Smooth muscle cell (in vitro differentiated cells): ENCODE measurements at regions not wholly inside any gene's neighbourhood (a gene's known extent, or its start where the extent isn't known, plus 50 kb on each side); places are given as distances from the start of the nearest gene placed in this dataset.

Source experiments
- DNase-seq: peaks from one replicate; lab custom pipeline; 2025; ENCODE audit not compliant: unreplicated experiment; lab: John Stamatoyannopoulos, UW
- H2AFZ ChIP-seq: fragments of 200-600 bp; sonication (generic); 2 replicates; pipeline ENCODE4 v1.6.0; 2016; ENCODE audit warnings: antibody characterized with exemption, low read depth, mild to moderate bottlenecking
- H3F3A ChIP-seq: fragments of 200-600 bp; sonication (generic); 2 replicates; pipeline ENCODE4 v1.6.0; 2017; ENCODE audit warnings: antibody characterized with exemption, low read depth
- H3K27ac ChIP-seq: fragments of 200-600 bp; sonication (generic); 2 replicates; pipeline ENCODE4 v1.5.1; 2016; ENCODE audit warnings: low read depth, mild to moderate bottlenecking
- H3K27me3 ChIP-seq: fragments of 200-600 bp; sonication (generic); 2 replicates; pipeline ENCODE4 v1.6.1; 2016; ENCODE audit warnings: low read depth, mild to moderate bottlenecking
- H3K36me3 ChIP-seq: fragments of 200-600 bp; sonication (generic); 2 replicates; pipeline ENCODE4 v1.5.1; 2016; ENCODE audit warnings: low read depth
- H3K4me1 ChIP-seq: fragments of 200-600 bp; sonication (generic); 2 replicates; pipeline ENCODE4 v1.5.1; 2016; ENCODE audit warnings: low read depth
- H3K4me2 ChIP-seq: fragments of 200-600 bp; sonication (generic); 2 replicates; pipeline ENCODE4 v1.6.0; 2016; ENCODE audit warnings: mild to moderate bottlenecking
- H3K4me3 ChIP-seq: fragments of 200-600 bp; sonication (generic); 2 replicates; pipeline ENCODE4 v1.5.1; 2016; ENCODE audit warnings: mild to moderate bottlenecking
- H3K79me2 ChIP-seq: fragments of 200-600 bp; sonication (generic); 2 replicates; pipeline ENCODE4 v1.6.0; 2016; ENCODE audit warnings: low read depth, mild to moderate bottlenecking
- H3K9ac ChIP-seq: fragments of 200-600 bp; sonication (generic); 2 replicates; pipeline ENCODE4 v1.6.0; 2016; ENCODE audit warnings: low read depth
- H3K9me3 ChIP-seq: fragments of 200-600 bp; sonication (generic); replicated peaks from 2 replicates; pipeline ENCODE4 v1.5.1; 2016; ENCODE audit warnings: low read depth
- H4K20me1 ChIP-seq: fragments of 200-600 bp; sonication (generic); 2 replicates; pipeline ENCODE4 v1.6.0; 2016; ENCODE audit warnings: low read depth
- CTCF ChIP-seq: fragments of 200-600 bp; sonication (generic); IDR thresholded peaks from 2 replicates; pipeline ENCODE4 v1.5.1; 2017; ENCODE audit warnings: borderline replicate concordance, mild to moderate bottlenecking, antibody characterized with exemption; ENCODE audit not compliant: insufficient read depth, poor library complexity, severe bottlenecking
- WGBS: methylation state at CpG from one replicate; pipeline ENCODE4 v1.1.7; 2016; ENCODE audit warnings: low lambda C conversion rate; 5-methylcytosine and 5-hydroxymethylcytosine counted together

- 29% methylated on average over 4 of the region's 4 CpGs for WGBS
- no peaks in the 10 kb centered on the region for H3K79me2 ChIP-seq
- no peaks in the 10 kb centered on the region for H4K20me1 ChIP-seq
- H3K36me3 ChIP-seq: no peaks in the 10 kb centered on the region
- TF ChIP-seq CTCF: no peak
- H2AFZ ChIP-seq: no peak overlapping the region
- no peaks in the 10 kb centered on the region for H3K27me3 ChIP-seq
- peaks cover 8% of the 10 kb centered on the region for H3F3A ChIP-seq
- H3K4me2 ChIP-seq: peak overlapping the region; percentile 31
- no peak overlapping the region for H3K9ac ChIP-seq
- no peak overlapping the region for H3K27ac ChIP-seq
- H3K9me3 ChIP-seq: no peaks in the 10 kb centered on the region
- DNase-seq: no peak
- H3K4me1 ChIP-seq: peaks cover 13% of the 10 kb centered on the region
- H3K4me3 ChIP-seq: no peak overlapping the region
Observed at GRCh38 chr1:56396581-56396980, 182.8 kb downstream of the PLPP3 start.

- peaks cover 8% of the 10 kb centered on the region for H3F3A ChIP-seq
- no peak overlapping the region for H3K9ac ChIP-seq
- peaks cover 13% of the 10 kb centered on the region for H3K4me1 ChIP-seq
- no peak overlapping the region for H3K4me3 ChIP-seq
- no peaks in the 10 kb centered on the region for H3K79me2 ChIP-seq
- no peak overlapping the region for H3K27ac ChIP-seq
- no peaks in the 10 kb centered on the region for H3K36me3 ChIP-seq
- no peak for TF ChIP-seq CTCF
- no peaks in the 10 kb centered on the region for H3K9me3 ChIP-seq
- WGBS: 94% methylated on average over 2 of the region's 2 CpGs
- DNase-seq: no peak
- H3K27me3 ChIP-seq: no peaks in the 10 kb centered on the region
- H4K20me1 ChIP-seq: no peaks in the 10 kb centered on the region
- no peak overlapping the region for H2AFZ ChIP-seq
- H3K4me2 ChIP-seq: no peak overlapping the region
Observed at GRCh38 chr1:56395776-56396175, 183.6 kb downstream of the PLPP3 start.

GRCh38 chr1:56394298-56394697 lies 185.1 kb downstream of the PLPP3 start:
- Histone ChIP-seq H3K4me1 (peaks cover 13% of the 10 kb centered on the region), H3K4me3 (no peak overlapping the region), H3K79me2 (no peaks in the 10 kb centered on the region), H3K27ac (no peak overlapping the region), H3K27me3 (no peaks in the 10 kb centered on the region), H3K9me3 (no peaks in the 10 kb centered on the region), H3F3A (peaks cover 8% of the 10 kb centered on the region), H3K4me2 (no peak overlapping the region), H3K9ac (no peak overlapping the region), H2AFZ (no peak overlapping the region), H3K36me3 (no peaks in the 10 kb centered on the region), H4K20me1 (no peaks in the 10 kb centered on the region)
- WGBS: 86% methylated on average over 6 of the region's 6 CpGs
- DNase-seq: no peak
- no peak for TF ChIP-seq CTCF

GRCh38 chr1:56390934-56391731 lies 188.2 kb downstream of the PLPP3 start:
- Histone ChIP-seq H4K20me1 (no peaks in the 10 kb centered on the region), H3K9ac (no peak overlapping the region), H3K4me3 (no peak overlapping the region), H3F3A (no peaks in the 10 kb centered on the region), H3K27ac (no peak overlapping the region), H3K4me1 (peaks cover under 1% of the 10 kb centered on the region), H3K79me2 (no peaks in the 10 kb centered on the region), H3K9me3 (no peaks in the 10 kb centered on the region), H3K27me3 (no peaks in the 10 kb centered on the region), H3K36me3 (no peaks in the 10 kb centered on the region), H3K4me2 (no peak overlapping the region), H2AFZ (no peak overlapping the region)
- DNase-seq: no peak
- 92% methylated on average over 16 of the region's 16 CpGs for WGBS
- no peak for TF ChIP-seq CTCF
